Fibroblast of pulmonary artery (primary cell): ENCODE measurements at regions not wholly inside any gene's neighbourhood (a gene's known extent, or its start where the extent isn't known, plus 50 kb on each side); places are given as distances from the start of the nearest gene placed in this dataset.
A peak's percentile ranks its signal among the peaks of the same experiment; 100 is the strongest.

Experiments
- DNase-seq: peaks from one replicate; pipeline ENCODE4 v3.0.0-alpha.2; 2010; ENCODE audit warnings: low read depth
- H3K4me3 ChIP-seq: replicated peaks from 2 replicates; pipeline ENCODE4 v1.5.1; 2011; ENCODE audit warnings: low read depth, mild to moderate bottlenecking, control low read depth, low read length, moderate library complexity
- TF ChIP-seq, protein P1 (sequence below): IDR thresholded peaks from 2 replicates; pipeline ENCODE4 v1.5.1; 2011; ENCODE audit warnings: mild to moderate bottlenecking, control low read depth, low read length, inconsistent platforms; ENCODE audit errors: missing control alignments

DNA sequence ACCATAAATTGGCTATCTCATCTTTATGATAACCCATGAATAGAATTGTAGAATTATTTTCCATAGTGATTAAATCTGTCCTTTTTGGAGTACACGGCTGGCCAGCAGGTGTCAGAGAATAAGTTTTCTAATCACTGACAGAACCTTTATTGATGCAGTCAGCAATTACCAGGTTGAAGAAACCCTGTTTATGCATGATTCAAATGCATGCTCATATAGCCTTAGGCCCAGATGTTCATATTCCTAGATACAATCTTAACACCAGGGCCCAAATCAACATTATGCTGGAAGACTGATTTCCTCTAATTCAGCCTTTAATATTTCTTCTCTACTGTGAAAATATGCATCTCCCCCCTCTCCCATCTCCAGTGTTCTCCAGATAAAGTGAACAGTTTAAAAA lies 243.5 kb upstream of the DCBLD2 start:
- DNase-seq: no peak
- TF ChIP-seq, protein P1, sequence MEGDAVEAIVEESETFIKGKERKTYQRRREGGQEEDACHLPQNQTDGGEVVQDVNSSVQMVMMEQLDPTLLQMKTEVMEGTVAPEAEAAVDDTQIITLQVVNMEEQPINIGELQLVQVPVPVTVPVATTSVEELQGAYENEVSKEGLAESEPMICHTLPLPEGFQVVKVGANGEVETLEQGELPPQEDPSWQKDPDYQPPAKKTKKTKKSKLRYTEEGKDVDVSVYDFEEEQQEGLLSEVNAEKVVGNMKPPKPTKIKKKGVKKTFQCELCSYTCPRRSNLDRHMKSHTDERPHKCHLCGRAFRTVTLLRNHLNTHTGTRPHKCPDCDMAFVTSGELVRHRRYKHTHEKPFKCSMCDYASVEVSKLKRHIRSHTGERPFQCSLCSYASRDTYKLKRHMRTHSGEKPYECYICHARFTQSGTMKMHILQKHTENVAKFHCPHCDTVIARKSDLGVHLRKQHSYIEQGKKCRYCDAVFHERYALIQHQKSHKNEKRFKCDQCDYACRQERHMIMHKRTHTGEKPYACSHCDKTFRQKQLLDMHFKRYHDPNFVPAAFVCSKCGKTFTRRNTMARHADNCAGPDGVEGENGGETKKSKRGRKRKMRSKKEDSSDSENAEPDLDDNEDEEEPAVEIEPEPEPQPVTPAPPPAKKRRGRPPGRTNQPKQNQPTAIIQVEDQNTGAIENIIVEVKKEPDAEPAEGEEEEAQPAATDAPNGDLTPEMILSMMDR: no peak
- no peak overlapping the region for H3K4me3 ChIP-seq

DNA sequence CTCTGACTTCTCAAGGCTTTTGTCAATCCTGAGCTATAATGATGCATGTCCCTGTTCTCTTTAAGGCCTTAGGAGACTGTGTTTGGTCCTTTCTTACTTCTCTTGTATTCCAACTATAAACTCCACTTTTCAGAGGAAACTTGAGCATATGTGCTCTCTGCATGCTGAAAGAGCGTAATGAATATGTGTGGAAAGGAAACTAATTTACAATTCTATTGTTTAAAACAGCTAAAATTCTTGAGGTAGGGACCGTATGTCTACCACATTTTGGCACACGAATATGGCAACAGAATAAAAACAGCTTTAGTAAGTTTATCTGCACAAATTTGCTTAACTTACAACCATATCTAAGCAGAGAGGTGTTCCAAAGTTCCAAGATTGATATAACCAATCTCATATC lies 242.0 kb upstream of the DCBLD2 start:
- no peak for DNase-seq
- TF ChIP-seq, protein P1: no peak
- no peak overlapping the region for H3K4me3 ChIP-seq

DNA sequence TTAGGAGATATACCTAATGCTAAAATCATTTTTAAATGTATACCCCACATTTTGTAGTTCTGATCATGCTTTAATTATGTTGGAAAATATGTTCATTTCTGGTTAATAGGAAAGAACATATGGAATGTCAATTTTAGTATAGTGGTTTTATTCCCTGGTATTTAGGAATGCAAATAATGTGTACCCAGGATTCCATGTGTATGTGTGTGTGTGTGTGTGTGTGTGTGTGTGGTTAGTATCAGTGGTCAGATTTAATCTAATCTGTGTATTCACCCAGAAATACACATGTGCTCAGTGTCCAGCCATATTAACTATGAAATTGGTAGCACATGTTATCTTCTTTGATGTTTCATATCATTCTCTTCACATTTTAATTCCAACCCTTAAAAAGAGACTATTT lies 233.5 kb upstream of the DCBLD2 start:
- TF ChIP-seq, protein P1: no peak
- DNase-seq: no peak
- H3K4me3 ChIP-seq: no peak overlapping the region

DNA sequence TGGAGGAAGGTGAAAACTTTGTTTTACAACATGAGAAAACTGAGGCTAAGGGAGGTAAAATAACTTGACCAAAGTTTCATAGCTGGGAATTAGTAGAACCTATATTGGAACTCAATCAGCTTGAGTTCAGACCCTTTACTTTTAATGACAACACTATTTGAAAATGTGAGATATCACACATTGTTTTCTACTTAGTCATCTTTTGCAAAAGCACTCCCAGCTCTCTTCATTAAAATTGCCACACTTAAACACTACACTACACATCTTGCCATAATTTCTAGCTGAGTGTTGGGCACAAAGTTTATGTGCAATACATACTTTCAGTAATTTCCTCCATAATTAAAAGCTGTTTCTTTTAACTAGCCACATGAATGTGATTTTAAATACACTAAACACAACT lies 230.4 kb upstream of the DCBLD2 start:
- peak; percentile 36 for DNase-seq
- H3K4me3 ChIP-seq: no peak overlapping the region
- TF ChIP-seq, protein P1: no peak

DNA sequence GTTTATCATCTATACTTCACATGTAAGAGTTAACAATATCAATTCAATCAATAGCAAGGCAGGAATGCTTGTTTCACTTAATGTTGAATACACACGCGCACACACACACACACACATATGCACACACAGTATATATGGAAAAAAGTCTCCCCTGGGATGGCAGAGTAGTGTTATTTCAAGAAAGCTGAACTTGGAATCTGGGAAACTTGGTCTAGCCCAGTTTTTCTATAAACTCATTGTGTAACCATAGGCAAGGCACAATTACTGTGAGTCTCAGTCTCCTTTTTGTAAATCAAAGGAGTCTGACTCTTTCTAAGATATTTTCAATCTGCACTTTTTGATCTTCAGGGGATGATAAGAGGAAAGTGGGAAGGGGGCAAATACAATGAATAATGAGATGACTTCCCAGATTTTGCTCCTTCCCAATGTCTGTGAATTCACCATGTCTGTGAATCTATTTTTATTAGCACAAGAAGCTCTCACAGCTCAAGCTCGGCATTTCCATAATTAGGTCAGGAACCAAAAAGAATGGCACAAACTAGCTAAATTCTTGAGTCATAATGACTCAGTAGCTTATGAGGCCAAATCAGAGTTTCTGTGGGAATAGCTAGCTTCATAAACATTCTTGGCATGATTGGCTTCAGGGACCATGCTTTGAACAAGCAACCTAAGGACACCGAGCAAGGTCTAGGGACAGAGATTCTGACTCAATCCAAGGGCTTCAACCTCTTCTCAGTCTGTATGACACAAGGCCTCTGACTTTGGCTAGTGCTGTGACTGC lies 227.4 kb upstream of the DCBLD2 start:
- TF ChIP-seq, protein P1: no peak
- DNase-seq: peak; percentile 95
- no peak overlapping the region for H3K4me3 ChIP-seq

DNA sequence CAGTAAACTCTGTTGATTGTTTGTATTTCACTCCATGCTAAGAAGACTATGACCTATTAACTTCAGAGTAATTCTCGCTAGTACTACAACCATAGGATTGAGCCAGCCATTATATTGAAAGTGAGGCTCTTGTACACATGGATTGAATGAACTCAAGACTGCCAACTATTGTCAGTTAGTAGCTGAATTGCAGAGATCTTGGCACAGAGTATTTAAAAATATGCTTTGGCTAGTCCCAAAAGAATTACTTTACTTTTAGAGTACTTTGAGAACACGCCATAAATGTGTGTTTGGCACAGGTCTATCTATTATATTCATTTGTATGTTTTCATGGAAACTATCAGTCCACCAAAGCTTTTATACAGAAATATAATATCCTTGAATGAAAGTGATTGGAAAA lies 226.7 kb upstream of the DCBLD2 start:
- TF ChIP-seq, protein P1: no peak
- no peak overlapping the region for H3K4me3 ChIP-seq
- peak; percentile 63 for DNase-seq

DNA sequence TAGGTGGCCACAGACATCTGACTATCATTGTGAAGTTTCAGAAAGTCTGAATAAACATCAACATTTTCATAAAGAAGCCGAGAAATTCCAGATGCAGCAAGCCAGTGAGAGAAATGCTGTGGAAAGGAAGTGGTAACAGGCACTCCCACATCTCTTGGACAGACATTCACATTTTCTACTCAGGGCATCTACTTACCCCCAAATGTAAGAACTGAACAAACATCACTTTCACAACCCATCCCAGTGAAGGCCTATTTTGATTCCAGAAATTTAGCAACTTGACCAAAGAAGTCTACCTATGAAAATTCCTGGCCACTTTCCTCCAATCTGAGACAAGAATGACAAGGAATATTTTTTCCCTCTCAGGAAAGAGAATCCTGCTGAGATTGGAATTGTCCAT lies 224.8 kb upstream of the DCBLD2 start:
- DNase-seq: peak; percentile 77
- no peak overlapping the region for H3K4me3 ChIP-seq

More for the DNA sequence above, 224.8 kb upstream of the DCBLD2 start:
- TF ChIP-seq, protein P1: no peak
